ENCODE measurements at regions not wholly inside any gene's neighbourhood (a gene's known extent, or its start where the extent isn't known, plus 50 kb on each side); places are given as distances from the start of the nearest gene placed in this dataset.

- Histone ChIP-seq H3K4me3 (no peak overlapping the region), H3K4me1 (no peaks in the 10 kb centered on the region), H3K27ac (no peak overlapping the region), H3K27me3 (no peaks in the 10 kb centered on the region), H3K36me3 (no peaks in the 10 kb centered on the region), H3K9ac (ENCODE audit: low read depth in 2 of 2, low read length in 2 of 2) (no peak overlapping the region), H3K9me3 (no peaks in the 10 kb centered on the region)
- no peak for DNase-seq
- TF ChIP-seq, protein P1, sequence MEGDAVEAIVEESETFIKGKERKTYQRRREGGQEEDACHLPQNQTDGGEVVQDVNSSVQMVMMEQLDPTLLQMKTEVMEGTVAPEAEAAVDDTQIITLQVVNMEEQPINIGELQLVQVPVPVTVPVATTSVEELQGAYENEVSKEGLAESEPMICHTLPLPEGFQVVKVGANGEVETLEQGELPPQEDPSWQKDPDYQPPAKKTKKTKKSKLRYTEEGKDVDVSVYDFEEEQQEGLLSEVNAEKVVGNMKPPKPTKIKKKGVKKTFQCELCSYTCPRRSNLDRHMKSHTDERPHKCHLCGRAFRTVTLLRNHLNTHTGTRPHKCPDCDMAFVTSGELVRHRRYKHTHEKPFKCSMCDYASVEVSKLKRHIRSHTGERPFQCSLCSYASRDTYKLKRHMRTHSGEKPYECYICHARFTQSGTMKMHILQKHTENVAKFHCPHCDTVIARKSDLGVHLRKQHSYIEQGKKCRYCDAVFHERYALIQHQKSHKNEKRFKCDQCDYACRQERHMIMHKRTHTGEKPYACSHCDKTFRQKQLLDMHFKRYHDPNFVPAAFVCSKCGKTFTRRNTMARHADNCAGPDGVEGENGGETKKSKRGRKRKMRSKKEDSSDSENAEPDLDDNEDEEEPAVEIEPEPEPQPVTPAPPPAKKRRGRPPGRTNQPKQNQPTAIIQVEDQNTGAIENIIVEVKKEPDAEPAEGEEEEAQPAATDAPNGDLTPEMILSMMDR (IDR thresholded peaks at IDR 0.05): no peak
- intact Hi-C loops (cut with DNase I): no loop called here
These were observed 123.6 kb downstream of the CDC5L start for GRCh38 chr6:44511126-44511525.

DNA sequence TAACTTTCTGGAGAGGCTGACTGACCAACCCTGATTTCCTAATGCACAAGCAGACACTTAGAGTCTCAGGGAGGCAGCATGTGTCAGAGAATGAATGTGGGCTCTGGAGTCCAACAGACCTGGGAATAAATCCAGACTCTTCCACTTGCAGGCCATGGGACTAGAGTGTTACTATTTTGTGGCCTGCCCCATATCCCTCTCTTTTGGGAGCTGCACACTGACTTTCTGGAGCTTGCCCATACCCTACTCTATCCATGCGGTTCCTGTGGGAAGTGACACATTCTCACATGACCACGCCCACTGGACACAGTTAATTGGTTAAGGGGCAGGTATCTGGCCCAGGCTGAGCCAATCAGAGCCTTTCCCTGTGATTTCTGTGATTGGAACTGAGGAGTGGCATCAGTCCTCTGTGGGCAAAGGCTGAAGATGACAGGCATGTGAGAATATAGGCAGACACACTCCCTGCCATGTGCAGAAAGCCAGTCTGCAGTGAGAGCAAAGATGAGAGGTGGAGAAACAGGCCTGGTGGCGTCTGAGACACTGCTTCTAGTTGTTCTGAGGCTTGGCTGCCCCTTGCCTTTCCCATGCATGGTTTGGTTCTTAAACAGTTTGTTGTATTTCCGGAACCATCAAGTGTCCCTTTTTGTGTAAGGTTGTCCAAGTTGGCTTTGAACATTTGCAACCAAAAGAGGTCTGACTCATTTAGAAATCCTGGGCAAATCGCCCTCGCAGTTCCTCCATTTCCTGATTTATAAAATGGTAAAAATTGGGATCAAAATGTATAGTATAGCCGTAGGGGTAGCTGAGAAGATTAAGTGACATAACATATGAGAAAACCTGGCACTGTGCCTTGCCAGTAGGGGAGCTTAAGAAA, 125.6 kb downstream of the CDC5L start:
- TF ChIP-seq, protein P1 (IDR thresholded peaks at IDR 0.05): no peak
- intact Hi-C loops (cut with DNase I): no loop called here
- no peak overlapping the region for H3K9ac ChIP-seq (ENCODE audit: low read depth in 2 of 2, low read length in 2 of 2)
- H3K27ac ChIP-seq: no peak overlapping the region
- no peaks in the 10 kb centered on the region for H3K4me1 ChIP-seq
- DNase-seq: no peak
- no peaks in the 10 kb centered on the region for H3K27me3 ChIP-seq
- no peaks in the 10 kb centered on the region for H3K36me3 ChIP-seq
- no peak overlapping the region for H3K4me3 ChIP-seq
- H3K9me3 ChIP-seq: no peaks in the 10 kb centered on the region

GRCh38 chr6:44514085-44514484, 126.6 kb downstream of the CDC5L start:
- no peak for DNase-seq
- Histone ChIP-seq H3K27ac (no peak overlapping the region), H3K4me1 (no peaks in the 10 kb centered on the region), H3K9me3 (no peaks in the 10 kb centered on the region), H3K27me3 (no peaks in the 10 kb centered on the region), H3K9ac (ENCODE audit: low read depth in 2 of 2, low read length in 2 of 2) (no peak overlapping the region), H3K4me3 (no peak overlapping the region), H3K36me3 (no peaks in the 10 kb centered on the region)
- TF ChIP-seq, protein P1 (IDR thresholded peaks at IDR 0.05): no peak
- intact Hi-C loops (cut with DNase I): no loop called here

DNA sequence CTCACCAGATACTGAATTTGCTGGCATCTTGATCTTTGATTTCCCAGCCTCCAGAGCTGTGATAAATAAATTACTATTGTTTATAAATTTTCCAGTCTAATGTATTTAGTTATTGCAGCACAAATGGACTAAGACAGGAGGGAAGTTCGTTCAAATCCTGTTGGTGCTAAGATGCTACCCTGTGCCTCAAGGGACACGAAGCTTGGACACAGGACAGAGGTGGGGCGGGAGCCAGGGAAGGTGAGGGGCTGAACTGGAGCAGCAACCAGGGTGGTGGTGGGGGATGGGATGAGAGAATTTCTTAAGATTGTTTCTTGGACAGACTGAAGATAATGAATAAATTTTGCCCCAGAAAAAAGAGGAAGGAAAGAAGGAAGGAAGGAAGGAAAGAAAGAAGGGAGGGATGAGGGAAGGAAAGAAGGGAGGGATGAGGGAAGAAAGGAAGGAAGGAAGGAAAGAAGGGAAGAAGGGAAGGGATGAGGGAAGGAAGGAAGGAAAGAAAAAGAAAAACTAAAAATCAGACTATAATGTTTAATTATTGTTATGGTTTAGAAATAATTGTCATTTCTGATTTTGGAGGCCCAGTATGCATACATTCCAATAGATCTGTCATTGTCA, 127.2 kb downstream of the CDC5L start:
- no peaks in the 10 kb centered on the region for H3K9me3 ChIP-seq
- H3K4me1 ChIP-seq: no peaks in the 10 kb centered on the region
- H3K27ac ChIP-seq: no peak overlapping the region
- TF ChIP-seq, protein P1 (IDR thresholded peaks at IDR 0.05): no peak
- H3K9ac ChIP-seq (ENCODE audit: low read depth in 2 of 2, low read length in 2 of 2): no peak overlapping the region
- no peak overlapping the region for H3K4me3 ChIP-seq
- no peaks in the 10 kb centered on the region for H3K27me3 ChIP-seq
- DNase-seq: no peak
- intact Hi-C loops (cut with DNase I): no loop called here
- H3K36me3 ChIP-seq: no peaks in the 10 kb centered on the region

- Histone ChIP-seq H3K9ac (ENCODE audit: low read depth in 2 of 2, low read length in 2 of 2) (no peak overlapping the region), H3K4me1 (no peaks in the 10 kb centered on the region), H3K4me3 (no peak overlapping the region), H3K36me3 (no peaks in the 10 kb centered on the region), H3K27ac (no peak overlapping the region), H3K27me3 (no peaks in the 10 kb centered on the region), H3K9me3 (no peaks in the 10 kb centered on the region)
- TF ChIP-seq, protein P1 (IDR thresholded peaks at IDR 0.05): no peak
- DNase-seq: no peak
- intact Hi-C loops (cut with DNase I): no loop called here
These were observed 135.4 kb downstream of the CDC5L start for GRCh38 chr6:44522871-44523270.

All from colonic mucosa (tissue), 4 donors.